Natural killer cell (primary cell): ENCODE measurements at regions not wholly inside any gene's neighbourhood (a gene's known extent, or its start where the extent isn't known, plus 50 kb on each side); places are given as distances from the start of the nearest gene placed in this dataset.

Experiments
- ATAC-seq, 3 donors: fragments of 150-1000 bp in 2 of 3; fragments of 200-7000 bp in 1 of 3; cut with Tn5 transposase; 1 replicate in 1 of 3; 2 replicates in 2 of 3; pipeline ENCODE4 v1.10.0; 2021; ENCODE audit warnings: mild to moderate bottlenecking in 2 of 3, moderate library complexity in 2 of 3
- DNase-seq, 2 donors: peaks; one replicate each; pipeline versions ENCODE4 v3.0.0 to v3.0.0-alpha.2; 2013 to 2021; ENCODE audit warnings: mixed read lengths in 1 of 2
- H3K27ac ChIP-seq: one replicate; pipeline ENCODE4 v1.5.1; 2013; ENCODE audit warnings: mild to moderate bottlenecking, low read length
- H3K27me3 ChIP-seq: one replicate; pipeline ENCODE4 v1.6.1; 2013; ENCODE audit warnings: low read length; ENCODE audit not compliant: control insufficient read depth, insufficient read depth
- H3K36me3 ChIP-seq: one replicate; pipeline ENCODE4 v1.6.1; 2013; ENCODE audit warnings: low read length; ENCODE audit not compliant: control insufficient read depth, insufficient read depth
- H3K4me1 ChIP-seq: one replicate; pipeline ENCODE4 v1.6.1; 2013; ENCODE audit warnings: low read length; ENCODE audit not compliant: control insufficient read depth, insufficient read depth
- H3K4me3 ChIP-seq: one replicate; pipeline ENCODE4 v1.5.1; 2013; ENCODE audit warnings: low read length
- H3K9me3 ChIP-seq: one replicate; pipeline ENCODE4 v1.6.1; 2013; ENCODE audit warnings: low read length; ENCODE audit not compliant: control insufficient read depth, insufficient read depth
- H3K27ac Mint-ChIP-seq, 2 donors: one replicate each; pipeline ENCODE4 v1.8.0; 2022; ENCODE audit warnings: mild to moderate bottlenecking in 2 of 2, mixed read lengths in 2 of 2, moderate library complexity in 1 of 2
- H3K27me3 Mint-ChIP-seq, 2 donors: one replicate each; pipeline ENCODE4 v1.8.0; 2022; ENCODE audit warnings: low read depth in 2 of 2, mixed read lengths in 2 of 2
- H3K36me3 Mint-ChIP-seq: one replicate; pipeline ENCODE4 v1.8.0; 2022; ENCODE audit warnings: mixed read lengths
- H3K4me1 Mint-ChIP-seq, 2 donors: one replicate each; pipeline ENCODE4 v1.8.0; 2022; ENCODE audit warnings: mixed read lengths in 2 of 2
- H3K4me3 Mint-ChIP-seq: one replicate; pipeline ENCODE4 v1.8.0; 2022; ENCODE audit warnings: mild to moderate bottlenecking, moderate library complexity, mixed read lengths
- H3K9me3 Mint-ChIP-seq, 2 donors: one replicate each; pipeline ENCODE4 v1.8.0; 2022; ENCODE audit warnings: mixed read lengths in 2 of 2
- CTCF ChIP-seq: fragments of 200-600 bp; IDR thresholded peaks from one replicate; pipeline ENCODE4 v1.8.0; 2022; ENCODE audit warnings: antibody characterized with exemption
- WGBS: methylation state at CpG from one replicate; pipeline ENCODE4 v1.1.7; 2013; ENCODE audit warnings: missing lambda C conversion rate; ENCODE audit not compliant: insufficient coverage; 5-methylcytosine and 5-hydroxymethylcytosine counted together
- intact Hi-C: fragments of 100-400 bp; cut with micrococcal nuclease; formaldehyde crosslinking; loops from one replicate; pipeline ENCODE4 v1.14.2; 2022

DNA sequence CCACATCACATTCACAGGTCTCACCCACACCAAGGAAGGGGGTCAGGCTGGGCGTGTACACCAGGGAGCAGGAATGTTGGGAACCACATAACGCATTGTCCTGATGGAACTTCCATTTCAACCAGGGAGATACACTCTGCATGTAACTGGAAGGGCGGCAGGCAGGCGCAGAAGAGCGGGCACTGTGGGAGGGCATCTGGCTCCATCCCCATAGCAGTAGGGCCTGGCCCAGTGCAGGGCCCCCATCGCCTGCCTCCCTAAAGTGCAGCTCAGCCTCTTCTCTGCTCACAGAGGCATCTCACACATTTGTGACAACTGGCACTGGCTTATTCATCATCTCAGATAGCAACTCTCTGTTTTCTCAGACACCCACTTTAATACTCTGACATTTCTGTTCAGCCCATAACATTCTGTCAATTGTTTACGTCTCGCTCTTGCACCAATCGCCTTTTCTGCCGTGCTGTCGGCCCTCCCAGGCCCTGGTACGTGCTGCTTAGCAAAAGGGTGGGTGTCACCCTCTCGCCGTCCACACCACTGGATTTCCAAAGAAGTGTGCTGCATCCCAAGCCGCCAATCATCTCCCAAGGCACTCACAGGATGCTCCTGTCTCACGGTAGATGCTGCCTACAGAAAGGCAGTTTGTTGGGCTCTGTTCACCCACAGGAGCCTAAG is 353.3 kb upstream of the ZNF507 start:
- H3K9me3 Mint-ChIP-seq: peaks cover 2 to 3% of the 10 kb centered on the region in 2 donors
- 89% methylated on average over 16 of the region's 16 CpGs for WGBS

DNA sequence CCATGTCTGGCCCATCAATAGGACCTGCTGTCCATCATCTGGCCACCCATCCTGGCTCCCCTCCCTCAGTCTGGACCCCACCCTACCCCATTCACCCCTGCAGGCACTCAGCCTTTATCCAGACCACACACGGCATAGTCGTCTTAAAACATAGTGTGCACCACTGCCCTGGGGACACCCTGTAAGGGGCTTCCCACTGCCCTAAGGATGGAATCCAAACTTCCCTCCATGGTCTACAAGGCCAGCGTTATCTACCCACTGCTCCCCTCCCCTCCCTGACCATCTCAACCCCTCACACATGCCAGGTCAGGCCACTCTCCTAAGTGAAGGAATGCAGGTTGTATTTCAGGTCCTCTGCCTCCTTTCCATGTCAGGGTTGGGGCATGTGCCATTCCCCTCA is 352.7 kb upstream of the ZNF507 start:
- Mint-ChIP-seq H3K9me3 (peaks cover 2 to 3% of the 10 kb centered on the region in 2 donors), H3K4me3 (no peak overlapping the region), H3K27ac (no peak overlapping the region), H3K27me3 (peaks cover 11 to 24% of the 10 kb centered on the region in 2 donors), H3K36me3 (no peaks in the 10 kb centered on the region), H3K4me1 (no peaks in the 10 kb centered on the region)
- Histone ChIP-seq H3K9me3 (no peaks in the 10 kb centered on the region), H3K27ac (no peak overlapping the region), H3K36me3 (no peaks in the 10 kb centered on the region), H3K4me1 (no peaks in the 10 kb centered on the region), H3K4me3 (no peak overlapping the region), H3K27me3 (peaks cover 2% of the 10 kb centered on the region)
- WGBS: 86% methylated on average over 3 of the region's 3 CpGs
- no peak for TF ChIP-seq CTCF
- no peak for ATAC-seq
- DNase-seq: no peak
- intact Hi-C loops: no loop called here

More for the DNA sequence above, 353.3 kb upstream of the ZNF507 start:
- ATAC-seq (no peak), DNase-seq (no peak)
- H3K27ac ChIP-seq: no peak overlapping the region
- no peak overlapping the region for H3K4me3 ChIP-seq
- H3K4me1 Mint-ChIP-seq: no peaks in the 10 kb centered on the region
- no peaks in the 10 kb centered on the region for H3K4me1 ChIP-seq
- intact Hi-C loops: no loop called here
- no peaks in the 10 kb centered on the region for H3K36me3 Mint-ChIP-seq
- peaks cover 11 to 24% of the 10 kb centered on the region in 2 donors for H3K27me3 Mint-ChIP-seq
- TF ChIP-seq CTCF: no peak
- no peak overlapping the region for H3K4me3 Mint-ChIP-seq
- no peaks in the 10 kb centered on the region for H3K36me3 ChIP-seq
- no peak overlapping the region for H3K27ac Mint-ChIP-seq
- no peaks in the 10 kb centered on the region for H3K9me3 ChIP-seq
- no peaks in the 10 kb centered on the region for H3K27me3 ChIP-seq

DNA sequence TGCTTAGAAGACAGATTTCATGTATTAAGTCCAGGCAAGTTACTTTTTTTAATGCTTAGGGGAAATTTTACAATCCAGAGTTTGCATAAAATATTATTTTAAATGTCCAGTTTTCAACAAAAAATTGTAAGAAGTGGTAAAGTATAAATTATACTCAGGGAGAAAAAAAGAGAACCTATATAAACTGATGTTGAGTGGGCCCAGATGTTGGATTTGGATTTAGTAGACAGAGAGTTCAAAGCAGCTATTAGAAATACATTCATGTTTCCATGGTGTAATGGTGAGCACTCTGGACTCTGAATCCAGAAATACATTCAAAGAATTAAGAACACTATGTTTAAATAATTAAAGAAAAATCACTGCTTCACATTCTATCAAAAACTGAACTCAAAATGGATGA is 349.9 kb upstream of the ZNF507 start:
- Mint-ChIP-seq H3K9me3 (peaks cover 0 to 2% of the 10 kb centered on the region in 2 donors), H3K4me3 (no peak overlapping the region), H3K27me3 (peaks cover 6 to 12% of the 10 kb centered on the region in 2 donors), H3K27ac (no peak overlapping the region), H3K4me1 (no peaks in the 10 kb centered on the region), H3K36me3 (no peaks in the 10 kb centered on the region)
- ATAC-seq (no peak), DNase-seq (no peak)
- Histone ChIP-seq H3K27ac (no peak overlapping the region), H3K27me3 (peaks cover 2% of the 10 kb centered on the region), H3K9me3 (no peaks in the 10 kb centered on the region), H3K36me3 (no peaks in the 10 kb centered on the region), H3K4me1 (no peaks in the 10 kb centered on the region), H3K4me3 (no peak overlapping the region)
- no peak for TF ChIP-seq CTCF
- intact Hi-C loops: no loop called here

- no peak for TF ChIP-seq CTCF
- no peak for DNase-seq
- H3K36me3 ChIP-seq: no peaks in the 10 kb centered on the region
- no peaks in the 10 kb centered on the region for H3K9me3 ChIP-seq
- 85% methylated on average over 12 of the region's 12 CpGs for WGBS
- no peaks in the 10 kb centered on the region for H3K4me1 ChIP-seq
- H3K4me1 Mint-ChIP-seq: no peaks in the 10 kb centered on the region
- intact Hi-C loops: no loop called here
- no peak overlapping the region for H3K4me3 ChIP-seq
- H3K27me3 Mint-ChIP-seq: no peaks in the 10 kb centered on the region
- no peak for ATAC-seq
- H3K36me3 Mint-ChIP-seq: no peaks in the 10 kb centered on the region
- no peaks in the 10 kb centered on the region for H3K27me3 ChIP-seq
- no peaks in the 10 kb centered on the region for H3K9me3 Mint-ChIP-seq
- H3K27ac ChIP-seq: no peak overlapping the region
- H3K4me3 Mint-ChIP-seq: no peak overlapping the region
- H3K27ac Mint-ChIP-seq: no peak overlapping the region
These were observed 335.3 kb upstream of the ZNF507 start for GRCh38 chr19:32010071-32010470.
